HG03378 (cell line): ENCODE measurements at regions not wholly inside any gene's neighbourhood (a gene's known extent, or its start where the extent isn't known, plus 50 kb on each side); places are given as distances from the start of the nearest gene placed in this dataset.
"Not testable (repeated sequence)": the region's sequence is repeated elsewhere in the genome, so short reads cannot be mapped to it uniquely, and the experiment has no call there.

Experiments used
- ATAC-seq: cut with Tn5 transposase; IDR thresholded peaks from one replicate; pipeline ENCODE4 v1.9.1; 2021; ENCODE audit warnings: mild to moderate bottlenecking, moderate library complexity; ENCODE audit not compliant: unreplicated experiment

GRCh38 chr12:89848732-89849131, 140.1 kb upstream of the ATP2B1 start:
- no peak for ATAC-seq

GRCh38 chr12:89846473-89847055, 137.9 kb upstream of the ATP2B1 start:
- ATAC-seq: no peak

GRCh38 chr12:89845767-89846166, 137.1 kb upstream of the ATP2B1 start:
- ATAC-seq: no peak

- no peak for ATAC-seq
Measured at GRCh38 chr12:89845366-89845765, 136.7 kb upstream of the ATP2B1 start.

GRCh38 chr12:89844539-89844938, 135.9 kb upstream of the ATP2B1 start:
- ATAC-seq: no peak

GRCh38 chr12:89840162-89840922, 131.7 kb upstream of the ATP2B1 start:
- no peak for ATAC-seq

GRCh38 chr12:89839444-89839843, 130.8 kb upstream of the ATP2B1 start:
- ATAC-seq: no peak

GRCh38 chr12:89838833-89839232, 130.2 kb upstream of the ATP2B1 start:
- no peak for ATAC-seq

- no peak for ATAC-seq
Measured at GRCh38 chr12:89836026-89836425, 127.4 kb upstream of the ATP2B1 start.

- ATAC-seq: no peak
Measured at GRCh38 chr12:89834676-89835075, 126.0 kb upstream of the ATP2B1 start.

- no peak for ATAC-seq
Measured at GRCh38 chr12:89833337-89834252, 125.0 kb upstream of the ATP2B1 start.

GRCh38 chr12:89832336-89832735, 123.7 kb upstream of the ATP2B1 start:
- ATAC-seq: no peak

GRCh38 chr12:89831310-89832095, 122.9 kb upstream of the ATP2B1 start:
- no peak for ATAC-seq

GRCh38 chr12:89829434-89829975, 120.9 kb upstream of the ATP2B1 start:
- no peak for ATAC-seq

- ATAC-seq: no peak
Measured at GRCh38 chr12:89828575-89828974, 119.9 kb upstream of the ATP2B1 start.

- no peak for ATAC-seq
Measured at GRCh38 chr12:89827592-89827991, 119.0 kb upstream of the ATP2B1 start.

- no peak for ATAC-seq
Measured at GRCh38 chr12:89826468-89826867, 117.8 kb upstream of the ATP2B1 start.

- no peak for ATAC-seq
Measured at GRCh38 chr12:89825591-89826449, 117.2 kb upstream of the ATP2B1 start.

- no peak for ATAC-seq
Measured at GRCh38 chr12:89824822-89825221, 116.2 kb upstream of the ATP2B1 start.

- not testable (repeated sequence) for ATAC-seq
Measured at GRCh38 chr12:89822992-89823391, 114.4 kb upstream of the ATP2B1 start.
